Kidney (tissue), 13 donors: ENCODE measurements at regions not wholly inside any gene's neighbourhood (a gene's known extent, or its start where the extent isn't known, plus 50 kb on each side); places are given as distances from the start of the nearest gene placed in this dataset.

Experiments
- DNase-seq, 5 donors: peaks; one replicate each; pipeline ENCODE4 v3.0.0-alpha.2; 2013 to 2020
- FAIRE-seq: peaks from 2 replicates; lab custom pipeline; 2012; peaks lifted over from hg19 to GRCh38; lab: Jason Lieb, UNC
- H3K27ac ChIP-seq, 2 donors: one replicate each; pipeline ENCODE4 v1.7.0; 2013; ENCODE audit warnings: low read depth in 2 of 2, low read length in 2 of 2, inconsistent platforms in 1 of 2
- H3K27me3 ChIP-seq: one replicate; pipeline ENCODE4 v1.7.1; 2013; ENCODE audit warnings: low read length, inconsistent platforms; ENCODE audit not compliant: control insufficient read depth, insufficient read depth
- H3K36me3 ChIP-seq, 3 donors: one replicate each; pipeline versions ENCODE4 v1.7.0 to v1.7.1; 2013; ENCODE audit warnings: low read length in 3 of 3, control low read depth in 1 of 3, inconsistent platforms in 1 of 3; ENCODE audit not compliant: insufficient read depth in 3 of 3, control insufficient read depth in 2 of 3
- H3K4me1 ChIP-seq, 3 donors: one replicate each; pipeline versions ENCODE4 v1.7.0 to v1.7.1; 2013; ENCODE audit warnings: low read length in 3 of 3, inconsistent platforms in 1 of 3, low read depth in 1 of 3; ENCODE audit not compliant: control insufficient read depth in 2 of 3, insufficient read depth in 2 of 3
- H3K4me3 ChIP-seq, 3 donors: one replicate each; pipeline versions ENCODE4 v1.7.0 to v1.8.1; 2013; ENCODE audit warnings: low read length in 3 of 3, control low read depth in 1 of 3, inconsistent platforms in 1 of 3
- H3K9ac ChIP-seq, 3 donors: one replicate each; pipeline versions ENCODE4 v1.7.0 to v1.7.1; 2013; ENCODE audit warnings: low read length in 3 of 3, control low read depth in 1 of 3, inconsistent platforms in 1 of 3
- H3K9me3 ChIP-seq, 3 donors: one replicate each; pipeline versions ENCODE4 v1.7.0 to v1.7.1; 2013; ENCODE audit warnings: low read length in 3 of 3, control low read depth in 1 of 3, inconsistent platforms in 1 of 3; ENCODE audit not compliant: control insufficient read depth in 2 of 3, insufficient read depth in 1 of 3
- intact Hi-C: fragments of 100-400 bp; cut with DNase I; formaldehyde crosslinking; loops from one replicate; pipeline ENCODE4 v1.11.1; 2022
- TF ChIP-seq, protein P1 (sequence below): IDR thresholded peaks from 3 replicates; pipeline ENCODE4 v1.5.1; 2012; ENCODE audit warnings: mild to moderate bottlenecking, moderate library complexity, borderline replicate concordance; ENCODE audit not compliant: insufficient read depth; ENCODE audit errors: extremely low read depth
- donor health status: control.
- donor health status: control.
- donor health status: control.
- donor health status: control.
- donor health status: control.
- donor health status: DM: yes; HTN: yes; CAD: no.
- donor health status: Normal renal cell carcinoma (clear cell type).

DNA sequence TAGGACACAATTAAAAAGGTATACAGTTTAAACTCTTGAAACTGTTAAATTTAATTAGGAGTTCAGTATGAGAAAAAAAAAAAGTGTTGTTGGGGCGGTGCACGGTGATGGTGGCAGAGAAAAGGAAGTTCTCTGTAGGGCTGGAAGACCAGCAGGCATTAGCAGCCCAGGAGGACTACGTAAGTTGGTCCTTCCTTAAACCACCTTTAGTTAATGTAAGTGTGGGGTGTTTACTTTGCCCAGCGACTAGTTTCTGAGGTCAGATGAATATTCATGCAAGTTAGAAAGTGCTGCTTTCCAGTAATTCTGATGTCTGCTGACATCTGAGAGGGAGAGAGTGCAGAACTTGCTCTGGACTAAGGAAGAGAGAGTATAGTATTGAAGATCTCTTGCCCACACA is 54.9 kb downstream of the NKX2-1 start:
- DNase-seq: no peak
- Histone ChIP-seq H3K27me3 (no peaks in the 10 kb centered on the region), H3K4me3 (no peak overlapping the region), H3K4me1 (no peaks in the 10 kb centered on the region), H3K27ac (no peak overlapping the region), H3K9ac (no peak overlapping the region), H3K9me3 (peaks cover 0 to 6% (median 0%) of the 10 kb centered on the region in 3 donors), H3K36me3 (no peaks in the 10 kb centered on the region)
- TF ChIP-seq, protein P1, sequence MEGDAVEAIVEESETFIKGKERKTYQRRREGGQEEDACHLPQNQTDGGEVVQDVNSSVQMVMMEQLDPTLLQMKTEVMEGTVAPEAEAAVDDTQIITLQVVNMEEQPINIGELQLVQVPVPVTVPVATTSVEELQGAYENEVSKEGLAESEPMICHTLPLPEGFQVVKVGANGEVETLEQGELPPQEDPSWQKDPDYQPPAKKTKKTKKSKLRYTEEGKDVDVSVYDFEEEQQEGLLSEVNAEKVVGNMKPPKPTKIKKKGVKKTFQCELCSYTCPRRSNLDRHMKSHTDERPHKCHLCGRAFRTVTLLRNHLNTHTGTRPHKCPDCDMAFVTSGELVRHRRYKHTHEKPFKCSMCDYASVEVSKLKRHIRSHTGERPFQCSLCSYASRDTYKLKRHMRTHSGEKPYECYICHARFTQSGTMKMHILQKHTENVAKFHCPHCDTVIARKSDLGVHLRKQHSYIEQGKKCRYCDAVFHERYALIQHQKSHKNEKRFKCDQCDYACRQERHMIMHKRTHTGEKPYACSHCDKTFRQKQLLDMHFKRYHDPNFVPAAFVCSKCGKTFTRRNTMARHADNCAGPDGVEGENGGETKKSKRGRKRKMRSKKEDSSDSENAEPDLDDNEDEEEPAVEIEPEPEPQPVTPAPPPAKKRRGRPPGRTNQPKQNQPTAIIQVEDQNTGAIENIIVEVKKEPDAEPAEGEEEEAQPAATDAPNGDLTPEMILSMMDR: no peak
- FAIRE-seq: no peak
- intact Hi-C loops: no loop called here

DNA sequence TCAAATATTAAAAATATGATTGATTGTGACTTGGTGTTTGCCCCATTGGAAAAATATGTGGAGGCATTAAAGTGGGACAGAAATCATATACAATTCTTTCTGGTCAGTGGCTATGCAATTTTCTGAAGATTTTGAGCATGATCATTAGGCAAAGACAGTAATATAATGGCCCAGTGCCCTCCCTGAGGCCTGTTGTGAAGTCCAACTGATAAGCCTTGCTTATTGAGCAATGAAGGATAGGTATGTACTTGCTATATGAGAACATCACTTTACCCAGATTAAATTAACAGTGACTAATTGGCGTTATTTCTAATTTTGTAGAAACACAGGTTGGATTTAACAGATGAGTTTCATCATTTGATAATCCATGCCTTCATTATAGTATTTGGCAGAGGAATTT is 57.1 kb downstream of the NKX2-1 start:
- H3K36me3 ChIP-seq: no peaks in the 10 kb centered on the region
- intact Hi-C loops: no loop called here
- TF ChIP-seq, protein P1: no peak
- H3K9ac ChIP-seq: no peak overlapping the region
- no peaks in the 10 kb centered on the region for H3K27me3 ChIP-seq
- DNase-seq (no peak), FAIRE-seq (no peak)
- H3K4me1 ChIP-seq: no peaks in the 10 kb centered on the region
- H3K4me3 ChIP-seq: no peak overlapping the region
- H3K27ac ChIP-seq: no peak overlapping the region
- H3K9me3 ChIP-seq: peaks cover 0 to 6% (median 0%) of the 10 kb centered on the region in 3 donors

GRCh38 chr14:36455241-36455627 is 64.8 kb downstream of the NKX2-1 start:
- intact Hi-C loops: no loop called here
- Histone ChIP-seq H3K27ac (no peak overlapping the region), H3K9me3 (no peaks in the 10 kb centered on the region), H3K27me3 (no peaks in the 10 kb centered on the region), H3K4me1 (no peaks in the 10 kb centered on the region), H3K36me3 (no peaks in the 10 kb centered on the region), H3K4me3 (no peak overlapping the region), H3K9ac (no peak overlapping the region)
- FAIRE-seq (no peak), DNase-seq (no peak)
- TF ChIP-seq, protein P1: no peak

- intact Hi-C loops: no loop called here
- FAIRE-seq: no peak
- no peak for DNase-seq
- TF ChIP-seq, protein P1: no peak
- Histone ChIP-seq H3K4me3 (no peak overlapping the region), H3K36me3 (no peaks in the 10 kb centered on the region), H3K27me3 (no peaks in the 10 kb centered on the region), H3K27ac (no peak overlapping the region), H3K9ac (no peak overlapping the region), H3K4me1 (no peaks in the 10 kb centered on the region), H3K9me3 (no peaks in the 10 kb centered on the region)
These were observed 65.3 kb downstream of the NKX2-1 start for GRCh38 chr14:36454599-36455240.
